GM12872 (cell line): ENCODE measurements at regions not wholly inside any gene's neighbourhood (a gene's known extent, or its start where the extent isn't known, plus 50 kb on each side); places are given as distances from the start of the nearest gene placed in this dataset.

Experiments
- TF ChIP-seq, protein P1 (sequence below): IDR thresholded peaks from 3 replicates; pipeline ENCODE4 v1.5.1; 2011; ENCODE audit warnings: low read depth, mild to moderate bottlenecking, low read length, moderate library complexity; ENCODE audit not compliant: insufficient read depth

DNA sequence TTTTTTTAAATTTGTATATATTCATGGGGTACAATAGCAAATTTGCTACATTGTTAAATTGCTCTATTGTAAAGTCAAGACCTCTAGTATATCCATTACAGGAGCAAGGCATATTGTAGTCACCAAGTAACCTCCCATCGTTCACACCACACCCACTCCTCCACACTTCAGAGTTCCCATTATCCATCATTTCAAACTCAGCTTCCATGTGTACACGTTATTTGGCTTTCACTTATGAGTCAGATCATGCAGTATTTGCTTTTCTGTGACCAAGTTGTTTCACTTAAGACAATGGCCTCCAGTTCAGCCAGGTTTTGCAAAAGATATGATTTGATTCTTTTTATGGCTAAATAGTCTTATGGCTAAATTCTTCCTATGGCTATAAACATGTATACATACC is 2614.2 kb downstream of the PCDH7 start:
- TF ChIP-seq, protein P1, sequence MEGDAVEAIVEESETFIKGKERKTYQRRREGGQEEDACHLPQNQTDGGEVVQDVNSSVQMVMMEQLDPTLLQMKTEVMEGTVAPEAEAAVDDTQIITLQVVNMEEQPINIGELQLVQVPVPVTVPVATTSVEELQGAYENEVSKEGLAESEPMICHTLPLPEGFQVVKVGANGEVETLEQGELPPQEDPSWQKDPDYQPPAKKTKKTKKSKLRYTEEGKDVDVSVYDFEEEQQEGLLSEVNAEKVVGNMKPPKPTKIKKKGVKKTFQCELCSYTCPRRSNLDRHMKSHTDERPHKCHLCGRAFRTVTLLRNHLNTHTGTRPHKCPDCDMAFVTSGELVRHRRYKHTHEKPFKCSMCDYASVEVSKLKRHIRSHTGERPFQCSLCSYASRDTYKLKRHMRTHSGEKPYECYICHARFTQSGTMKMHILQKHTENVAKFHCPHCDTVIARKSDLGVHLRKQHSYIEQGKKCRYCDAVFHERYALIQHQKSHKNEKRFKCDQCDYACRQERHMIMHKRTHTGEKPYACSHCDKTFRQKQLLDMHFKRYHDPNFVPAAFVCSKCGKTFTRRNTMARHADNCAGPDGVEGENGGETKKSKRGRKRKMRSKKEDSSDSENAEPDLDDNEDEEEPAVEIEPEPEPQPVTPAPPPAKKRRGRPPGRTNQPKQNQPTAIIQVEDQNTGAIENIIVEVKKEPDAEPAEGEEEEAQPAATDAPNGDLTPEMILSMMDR: no peak

DNA sequence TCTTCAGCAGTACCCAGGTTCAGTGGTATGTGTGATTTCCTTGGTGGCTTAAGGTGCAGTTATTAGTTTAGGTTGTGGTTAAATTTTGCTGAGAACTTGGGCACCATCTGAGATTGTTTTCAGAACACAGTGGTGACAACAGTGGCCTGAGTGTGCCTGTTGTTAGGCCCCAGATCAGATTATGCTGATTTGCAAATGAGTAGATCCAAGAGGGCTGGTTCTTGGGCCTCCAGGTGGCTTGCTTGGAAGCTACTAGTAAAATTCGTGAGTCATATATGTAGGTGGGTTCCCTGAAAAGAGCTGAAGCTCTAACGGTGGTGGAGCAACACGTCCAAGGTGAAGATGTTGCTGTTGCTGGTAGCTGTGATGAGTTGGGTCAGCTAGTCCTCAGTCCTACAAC is 2619.6 kb downstream of the PCDH7 start:
- TF ChIP-seq, protein P1: no peak

DNA sequence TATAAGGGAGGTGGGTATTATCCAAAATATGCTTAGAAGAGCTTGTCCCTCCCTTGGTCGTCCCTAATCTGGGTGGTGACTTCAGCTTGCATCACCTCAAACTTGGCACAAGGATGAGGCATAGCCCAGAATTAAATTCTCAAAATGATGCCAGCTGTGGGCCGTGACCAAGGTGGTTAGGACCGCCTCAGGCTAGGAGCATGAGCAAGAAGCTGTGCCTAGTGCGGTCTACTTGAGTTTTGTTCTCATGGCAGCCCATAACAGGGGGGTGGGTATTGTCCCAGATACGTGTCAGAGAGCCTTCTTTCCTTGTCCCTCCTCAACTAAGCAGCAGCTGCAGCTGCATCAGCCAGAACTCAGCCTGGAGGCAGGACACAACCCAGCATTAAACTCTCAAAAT is 2620.0 kb downstream of the PCDH7 start:
- TF ChIP-seq, protein P1: no peak

DNA sequence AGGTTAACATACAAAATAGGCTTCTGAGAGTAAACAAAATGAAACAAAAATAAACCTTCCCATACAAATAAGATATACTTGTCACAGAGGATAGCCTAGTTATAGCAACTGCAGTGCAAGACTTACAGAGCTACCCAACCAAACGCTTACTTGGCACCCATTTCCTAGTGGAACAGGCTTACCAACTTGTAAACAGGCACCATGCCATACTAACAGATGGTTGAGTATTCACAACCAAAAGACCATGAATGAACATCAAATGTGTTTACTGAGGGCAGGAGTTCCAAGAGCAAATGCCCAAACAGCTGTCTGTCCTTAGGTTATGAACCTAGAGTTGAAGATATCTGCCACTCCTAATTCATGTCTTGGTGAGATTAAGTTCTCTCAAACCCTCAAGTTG is 2629.2 kb downstream of the PCDH7 start:
- TF ChIP-seq, protein P1: no peak

DNA sequence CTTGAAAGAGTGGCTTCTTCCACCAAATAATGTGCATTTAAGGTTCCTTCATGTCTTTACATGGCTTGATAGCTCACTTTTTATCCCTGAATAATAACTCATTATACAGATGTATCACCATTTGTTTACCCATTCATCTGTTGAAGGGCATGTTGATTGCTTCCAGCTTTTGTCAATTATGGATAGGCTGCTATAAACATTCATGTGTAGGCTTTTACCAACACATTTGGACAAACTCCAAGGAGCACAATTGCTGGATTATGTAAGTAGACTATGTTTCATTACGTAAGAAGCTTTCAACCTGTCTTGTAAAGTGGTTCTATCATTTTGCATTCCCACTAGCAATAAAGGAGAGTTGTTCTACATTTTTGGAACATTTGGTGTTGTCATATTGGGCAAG is 2637.0 kb downstream of the PCDH7 start:
- TF ChIP-seq, protein P1: no peak

DNA sequence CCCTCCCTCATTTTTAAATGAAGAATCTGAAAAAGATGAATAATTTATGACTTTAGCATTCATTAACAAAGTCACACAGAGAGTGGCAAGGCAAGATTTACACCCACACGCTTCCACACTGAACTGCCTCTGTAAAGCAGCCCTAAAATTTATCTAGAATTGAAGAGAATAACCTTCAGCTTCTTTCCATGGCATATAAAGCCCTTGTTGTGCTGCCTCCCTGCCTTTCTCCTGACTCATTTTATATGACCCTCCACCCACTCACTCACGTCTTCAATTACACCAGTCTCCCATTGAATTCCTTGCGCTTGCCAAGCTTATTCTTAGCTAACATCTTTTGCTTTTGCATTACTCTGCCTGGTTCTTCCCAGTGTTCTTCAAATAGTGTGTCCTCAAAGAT is 2649.3 kb downstream of the PCDH7 start:
- TF ChIP-seq, protein P1: no peak

DNA sequence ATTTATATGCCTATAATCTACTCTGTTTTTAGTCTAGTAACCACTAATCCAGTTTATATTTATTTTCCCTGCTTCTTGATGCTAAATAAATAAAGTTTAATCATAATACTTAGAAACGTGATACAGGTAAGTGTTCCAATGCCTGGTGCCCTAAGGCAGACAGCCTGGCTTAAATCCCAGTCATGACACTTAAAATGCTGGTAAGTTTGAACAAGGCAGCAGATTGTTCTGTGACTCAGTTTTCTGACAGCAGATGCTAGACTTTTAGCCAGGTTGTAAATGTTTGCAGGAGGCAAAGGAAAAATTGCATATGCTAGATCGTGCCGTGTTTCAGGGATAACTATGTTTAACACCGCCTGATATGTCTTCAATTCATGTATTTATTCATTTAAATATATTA is 2661.6 kb downstream of the PCDH7 start:
- TF ChIP-seq, protein P1: no peak

DNA sequence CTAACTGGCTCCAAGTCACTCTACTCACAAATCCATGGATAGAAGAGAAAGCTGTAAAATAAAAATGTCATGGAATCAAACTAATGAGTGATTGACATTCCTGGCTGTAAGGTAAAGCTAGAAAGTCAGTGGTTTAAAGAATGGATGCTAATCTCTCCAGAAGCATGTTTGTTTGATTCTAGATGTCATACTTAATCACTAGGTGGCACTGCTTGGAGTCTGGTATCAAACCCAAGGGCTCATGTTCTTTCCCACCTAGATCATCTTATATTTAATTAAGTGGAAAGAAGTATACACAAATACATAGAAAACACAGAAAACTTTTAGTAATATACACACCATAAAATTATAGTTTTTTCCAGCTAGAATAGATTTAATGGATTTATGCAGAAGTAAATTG is 2666.6 kb downstream of the PCDH7 start:
- TF ChIP-seq, protein P1: no peak
